IPS-15b (cell line): ENCODE measurements at regions not wholly inside any gene's neighbourhood (a gene's known extent, or its start where the extent isn't known, plus 50 kb on each side); places are given as distances from the start of the nearest gene placed in this dataset.
"Not testable (repeated sequence)": the region's sequence is repeated elsewhere in the genome, so short reads cannot be mapped to it uniquely, and the experiment has no call there.

Experiments used
- H3K27me3 ChIP-seq: one replicate; pipeline ENCODE4 v1.6.1; 2013; ENCODE audit warnings: low read length; ENCODE audit not compliant: control insufficient read depth, insufficient read depth
- H3K36me3 ChIP-seq: one replicate; pipeline ENCODE4 v1.6.1; 2013; ENCODE audit warnings: low read length; ENCODE audit not compliant: control insufficient read depth, insufficient read depth
- H3K4me1 ChIP-seq: one replicate; pipeline ENCODE4 v1.6.1; 2013; ENCODE audit warnings: mild to moderate bottlenecking, low read length; ENCODE audit not compliant: control insufficient read depth, insufficient read depth
- H3K4me3 ChIP-seq: one replicate; pipeline ENCODE4 v1.5.1; 2013; ENCODE audit warnings: low read depth, low read length
- H3K9ac ChIP-seq: one replicate; pipeline ENCODE4 v1.6.1; 2013; ENCODE audit warnings: low read depth, mild to moderate bottlenecking, low read length
- H3K9me3 ChIP-seq: one replicate; pipeline ENCODE4 v1.6.1; 2013; ENCODE audit warnings: mild to moderate bottlenecking, low read length; ENCODE audit not compliant: control insufficient read depth, insufficient read depth

DNA sequence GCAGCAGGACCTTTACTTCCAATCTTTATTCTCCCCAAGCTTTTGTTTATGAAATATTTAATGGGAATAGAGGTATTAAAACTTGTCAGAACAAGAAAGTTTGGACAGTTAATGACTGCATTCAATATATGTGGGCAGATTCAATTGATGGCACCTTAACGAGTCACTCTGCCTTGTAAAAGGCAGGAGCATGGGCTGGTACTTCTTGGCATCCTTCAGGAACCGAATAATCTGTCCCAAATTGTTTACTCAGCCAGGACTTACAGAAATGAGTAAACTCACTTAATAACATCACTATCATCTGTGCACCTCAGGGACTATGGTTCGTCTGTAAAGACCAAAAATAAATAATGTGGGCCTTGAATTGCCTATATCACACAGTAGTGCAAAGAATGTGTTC lies 1280.3 kb upstream of the TMEFF2 start:
- H3K9me3 ChIP-seq, result no peaks in the 10 kb centered on the region
- H3K4me3 ChIP-seq, result no peak overlapping the region
- H3K27me3 ChIP-seq, result no peaks in the 10 kb centered on the region
- no peak overlapping the region for H3K9ac ChIP-seq
- H3K36me3 ChIP-seq, result no peaks in the 10 kb centered on the region
- no peaks in the 10 kb centered on the region for H3K4me1 ChIP-seq

DNA sequence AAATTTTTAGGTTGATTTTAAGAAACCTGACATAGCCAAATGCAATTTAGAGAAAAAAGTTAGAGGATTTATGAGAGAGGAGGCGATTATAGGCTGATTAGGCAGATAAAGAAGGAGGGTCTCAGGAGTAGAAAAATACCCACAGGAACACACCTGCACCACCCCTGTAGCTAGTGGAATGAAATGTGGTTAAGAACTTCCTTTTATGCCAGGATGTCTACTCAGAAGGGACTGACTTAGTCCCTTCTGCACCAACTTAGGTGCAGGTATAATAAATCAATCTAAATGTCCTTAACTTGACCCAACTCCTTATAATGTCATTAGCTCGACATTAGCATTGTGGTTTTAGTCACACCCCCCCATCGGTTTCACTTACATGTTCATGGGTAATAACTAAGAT lies 1274.5 kb upstream of the TMEFF2 start:
- Histone ChIP-seq H3K4me1 (no peaks in the 10 kb centered on the region), H3K27me3 (no peaks in the 10 kb centered on the region), H3K36me3 (no peaks in the 10 kb centered on the region), H3K4me3 (no peak overlapping the region), H3K9ac (no peak overlapping the region), H3K9me3 (no peaks in the 10 kb centered on the region)

DNA sequence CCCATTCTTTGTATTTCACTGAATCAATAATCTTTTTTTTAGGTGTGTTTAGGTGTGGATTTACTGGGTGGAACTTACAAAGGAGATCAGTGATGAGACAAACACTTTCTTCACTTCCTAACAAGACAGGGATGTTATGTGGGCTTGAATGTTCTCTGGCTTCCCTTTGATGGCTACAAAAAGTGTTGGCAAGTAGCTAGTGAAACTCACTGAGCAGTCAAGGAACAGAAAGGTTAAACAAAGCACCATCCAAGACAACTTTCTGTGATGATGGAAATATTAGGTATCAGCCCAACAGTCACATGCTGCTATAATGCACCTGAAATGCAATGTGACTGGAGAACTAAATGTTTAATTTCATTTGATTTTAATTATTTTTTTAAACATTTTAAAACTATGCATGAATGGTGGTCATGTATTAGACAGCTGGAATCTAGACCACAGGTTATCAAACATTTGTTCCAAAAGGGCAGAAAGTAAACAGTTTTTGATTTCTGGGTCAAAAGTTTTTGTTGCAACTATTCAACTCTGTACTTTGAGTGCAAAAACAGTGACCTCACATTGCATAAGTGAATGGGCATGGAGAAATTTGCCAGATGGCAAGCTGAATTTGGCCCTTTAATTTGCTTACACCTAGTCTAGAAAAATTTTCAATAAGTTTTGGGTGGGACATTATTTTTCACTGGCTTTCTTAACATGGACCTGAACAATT lies 1272.7 kb upstream of the TMEFF2 start:
- no peaks in the 10 kb centered on the region for H3K27me3 ChIP-seq
- H3K36me3 ChIP-seq, result no peaks in the 10 kb centered on the region
- no peaks in the 10 kb centered on the region for H3K4me1 ChIP-seq
- H3K9me3 ChIP-seq, result no peaks in the 10 kb centered on the region
- H3K4me3 ChIP-seq, result no peak overlapping the region
- H3K9ac ChIP-seq, result no peak overlapping the region

DNA sequence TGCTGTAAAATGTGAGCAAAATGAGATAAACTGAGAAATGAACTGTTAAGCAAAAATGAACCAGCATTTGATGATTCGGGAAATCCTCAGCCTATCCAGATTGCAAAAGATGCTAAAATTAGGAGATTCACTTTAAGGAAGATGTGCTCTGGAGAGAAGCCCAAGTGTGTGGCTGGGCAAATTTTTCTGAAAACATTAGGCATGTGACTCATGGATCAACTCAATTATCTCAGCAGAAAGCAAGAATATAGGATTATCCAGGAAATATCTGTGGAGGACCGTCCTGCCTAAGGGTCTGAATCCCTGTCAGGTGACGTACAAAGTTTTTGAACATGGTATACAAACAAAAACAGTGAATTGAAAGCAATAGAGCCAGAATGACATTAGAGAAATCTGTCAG lies 1268.3 kb upstream of the TMEFF2 start:
- H3K4me1 ChIP-seq, result no peaks in the 10 kb centered on the region
- H3K9me3 ChIP-seq, result no peaks in the 10 kb centered on the region
- no peak overlapping the region for H3K9ac ChIP-seq
- H3K4me3 ChIP-seq, result no peak overlapping the region
- H3K36me3 ChIP-seq, result no peaks in the 10 kb centered on the region
- no peaks in the 10 kb centered on the region for H3K27me3 ChIP-seq

DNA sequence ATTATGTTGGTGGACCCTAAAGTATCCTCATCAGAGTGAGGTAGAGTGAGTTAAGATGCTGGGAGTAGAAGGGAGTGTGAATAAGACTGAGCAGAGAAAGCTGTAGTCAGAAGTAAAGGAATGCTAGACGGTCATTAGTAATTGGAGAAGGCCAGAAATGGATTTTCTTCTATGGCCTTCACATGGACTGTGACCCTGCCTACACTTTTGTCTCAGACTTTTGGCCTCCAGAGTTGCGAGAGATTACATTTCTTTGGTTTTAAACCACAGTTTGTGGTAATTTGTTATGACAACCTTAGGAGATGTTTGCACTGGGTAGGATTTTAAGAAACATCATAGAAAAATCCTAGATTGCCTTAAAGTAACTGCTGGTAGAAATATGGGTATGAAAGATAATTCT lies 1267.7 kb upstream of the TMEFF2 start:
- Histone ChIP-seq H3K36me3 (no peaks in the 10 kb centered on the region), H3K9ac (no peak overlapping the region), H3K4me3 (no peak overlapping the region), H3K4me1 (no peaks in the 10 kb centered on the region), H3K27me3 (no peaks in the 10 kb centered on the region), H3K9me3 (no peaks in the 10 kb centered on the region)

DNA sequence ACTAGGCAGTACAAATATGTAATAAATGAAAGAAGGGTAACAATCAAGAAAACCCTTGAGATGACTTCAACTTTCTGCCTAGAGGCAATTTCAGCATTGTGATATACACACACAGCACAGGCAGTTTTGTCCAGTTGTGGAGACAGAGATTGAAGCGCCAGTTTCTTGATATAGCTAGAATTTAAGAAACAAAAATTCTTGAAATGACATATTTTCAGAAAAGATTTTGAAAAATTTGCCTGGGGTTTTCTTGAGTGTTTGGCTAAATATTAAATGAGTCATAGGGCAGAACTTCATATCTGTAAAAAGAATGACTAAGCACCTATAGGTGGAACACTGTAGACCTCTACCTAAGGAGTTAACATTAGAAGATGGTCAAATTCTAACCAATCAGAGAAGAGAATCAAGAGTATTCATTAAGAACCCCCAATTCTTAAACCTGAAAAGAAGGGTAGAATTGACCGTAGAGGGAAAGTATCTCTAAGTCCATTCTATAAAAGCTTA lies 1266.8 kb upstream of the TMEFF2 start:
- Histone ChIP-seq H3K4me1 (no peaks in the 10 kb centered on the region), H3K4me3 (no peak overlapping the region), H3K36me3 (no peaks in the 10 kb centered on the region), H3K9ac (no peak overlapping the region), H3K9me3 (no peaks in the 10 kb centered on the region), H3K27me3 (no peaks in the 10 kb centered on the region)

DNA sequence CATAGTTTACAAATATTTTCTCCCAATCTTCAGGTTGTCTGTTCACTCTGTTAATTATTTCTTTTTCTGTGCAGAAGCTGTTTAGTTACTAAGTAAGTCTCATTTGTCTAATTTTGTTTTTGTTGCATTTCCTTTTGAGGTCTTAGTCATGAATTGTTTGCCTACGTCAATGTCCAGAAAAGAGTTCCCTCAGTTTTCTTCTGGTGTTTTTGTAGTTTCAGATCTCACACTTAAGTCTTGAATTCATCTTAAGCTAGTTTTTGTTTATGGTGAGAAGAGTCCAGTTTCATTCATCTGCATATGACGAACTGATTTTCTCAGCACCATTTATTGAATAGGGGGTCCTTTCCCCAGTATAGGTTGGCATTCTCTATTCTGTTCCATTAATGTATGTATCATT lies 1252.2 kb upstream of the TMEFF2 start:
- H3K36me3 ChIP-seq, result no peaks in the 10 kb centered on the region
- no peak overlapping the region for H3K4me3 ChIP-seq
- H3K9me3 ChIP-seq, result no peaks in the 10 kb centered on the region
- no peaks in the 10 kb centered on the region for H3K4me1 ChIP-seq
- H3K9ac ChIP-seq, result no peak overlapping the region
- H3K27me3 ChIP-seq, result no peaks in the 10 kb centered on the region

DNA sequence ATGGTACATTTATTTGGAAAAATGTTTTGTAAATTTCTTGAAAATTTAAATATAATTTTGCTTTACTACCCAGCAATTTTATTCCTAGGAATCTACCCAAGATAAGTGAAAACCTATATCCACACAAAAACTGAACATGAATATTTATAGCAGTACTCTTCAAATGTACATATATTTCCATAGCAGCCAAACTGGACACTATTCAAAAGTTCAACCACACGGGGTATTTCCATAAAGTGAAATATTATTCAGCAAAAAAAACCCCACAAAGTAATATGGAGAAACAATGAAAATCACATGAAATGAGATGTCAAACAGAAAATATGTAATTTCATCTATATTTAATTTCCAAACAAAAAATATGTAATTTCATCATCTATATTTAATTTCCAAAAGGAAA lies 1247.6 kb upstream of the TMEFF2 start:
- Histone ChIP-seq H3K4me3 (no peak overlapping the region), H3K27me3 (no peaks in the 10 kb centered on the region), H3K9ac (no peak overlapping the region)

DNA sequence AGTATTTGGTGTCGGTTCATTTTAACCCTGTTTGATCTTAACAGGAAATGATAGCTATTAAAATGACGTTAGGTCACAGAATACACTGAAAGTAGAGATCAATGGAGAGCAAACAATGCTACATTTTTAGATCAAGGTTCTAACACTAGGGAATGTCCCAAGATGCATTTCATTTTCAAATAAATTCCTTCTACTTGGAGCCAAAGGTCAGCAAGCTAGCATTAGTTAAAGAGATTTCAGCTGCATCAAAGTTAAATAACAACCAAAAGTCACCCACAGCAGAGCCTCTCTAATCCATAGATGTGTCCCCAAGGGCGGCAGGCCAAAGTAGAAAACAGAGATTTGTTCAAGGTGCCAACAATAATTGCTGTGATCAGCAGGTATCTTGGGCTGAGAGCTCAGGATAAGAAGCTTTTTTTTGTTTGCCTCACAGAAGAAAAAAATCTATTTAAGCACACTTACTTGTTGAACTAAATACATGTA lies 1233.6 kb upstream of the TMEFF2 start:
- no peak overlapping the region for H3K4me3 ChIP-seq
- no peak overlapping the region for H3K9ac ChIP-seq
- no peaks in the 10 kb centered on the region for H3K4me1 ChIP-seq
- no peaks in the 10 kb centered on the region for H3K36me3 ChIP-seq
- no peaks in the 10 kb centered on the region for H3K27me3 ChIP-seq
- H3K9me3 ChIP-seq, result no peaks in the 10 kb centered on the region

More for the DNA sequence above, 1247.6 kb upstream of the TMEFF2 start:
- Histone ChIP-seq H3K4me1 (no peaks in the 10 kb centered on the region), H3K9me3 (no peaks in the 10 kb centered on the region), H3K36me3 (no peaks in the 10 kb centered on the region)

DNA sequence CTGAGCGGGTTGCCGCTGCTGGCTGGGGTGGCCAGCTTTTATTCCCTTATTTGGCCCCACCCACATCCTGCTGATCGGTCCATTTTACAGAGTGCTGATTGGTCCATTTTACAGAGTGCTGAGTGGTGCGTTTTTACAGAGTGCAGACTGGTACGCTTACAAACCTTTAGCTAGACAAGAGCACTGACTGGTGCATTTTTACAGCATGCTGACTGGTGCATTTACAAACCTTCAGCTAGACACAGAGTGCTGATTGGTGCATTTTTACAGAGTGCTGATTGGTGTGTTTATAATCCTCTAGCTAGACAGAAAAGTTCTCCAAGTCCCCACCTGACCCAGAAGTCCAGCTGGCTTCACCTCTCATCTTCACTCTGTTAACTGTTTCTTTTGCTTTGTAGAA lies 1217.6 kb upstream of the TMEFF2 start:
- H3K4me3 ChIP-seq, H3K9ac ChIP-seq, H3K9me3 ChIP-seq, H3K4me1 ChIP-seq, H3K36me3 ChIP-seq, H3K27me3 ChIP-seq: not testable (repeated sequence)

DNA sequence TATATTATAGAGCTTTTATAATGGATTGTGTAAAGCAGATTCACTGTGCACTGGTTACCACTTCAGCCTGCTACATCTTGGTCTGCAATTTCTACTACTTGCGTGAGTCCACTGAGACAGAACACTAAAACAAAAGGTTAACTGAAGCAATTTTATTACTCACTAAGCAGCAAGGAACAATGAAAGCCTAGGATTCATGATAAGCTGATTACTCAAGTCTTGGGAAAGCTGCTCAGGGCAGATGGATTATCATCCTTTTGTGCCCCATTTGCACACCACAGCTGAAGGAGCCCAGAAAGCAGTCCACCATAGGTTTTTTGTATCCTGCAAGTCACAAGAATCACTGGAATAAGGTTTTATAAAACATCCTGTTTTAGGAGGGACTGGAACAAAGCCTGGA lies 1215.2 kb upstream of the TMEFF2 start:
- Histone ChIP-seq H3K27me3 (no peaks in the 10 kb centered on the region), H3K9ac (no peak overlapping the region), H3K4me3 (no peak overlapping the region), H3K9me3 (no peaks in the 10 kb centered on the region), H3K36me3 (no peaks in the 10 kb centered on the region), H3K4me1 (no peaks in the 10 kb centered on the region)

DNA sequence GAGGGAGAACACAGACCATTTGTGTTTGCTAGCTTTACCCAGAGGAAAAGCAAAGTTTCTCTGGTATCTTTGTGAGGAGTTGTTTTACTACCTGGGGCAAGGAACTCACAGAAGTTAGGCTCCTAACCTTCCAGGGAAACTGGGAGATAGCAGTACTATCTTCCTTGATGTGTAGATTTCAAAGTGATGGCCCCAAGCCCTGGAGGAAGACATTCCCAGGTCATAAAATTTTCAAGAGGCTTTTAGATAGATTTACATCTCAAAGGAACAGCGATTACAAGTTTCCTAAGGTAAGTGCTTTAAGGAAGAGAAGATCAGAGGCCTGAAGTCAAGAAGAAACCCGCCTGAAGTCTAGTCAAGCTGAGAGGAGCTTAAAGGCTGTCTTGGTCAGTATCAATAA lies 1187.8 kb upstream of the TMEFF2 start:
- Histone ChIP-seq H3K9ac (no peak overlapping the region), H3K27me3 (peaks cover 27% of the 10 kb centered on the region), H3K36me3 (no peaks in the 10 kb centered on the region), H3K9me3 (no peaks in the 10 kb centered on the region), H3K4me1 (no peaks in the 10 kb centered on the region), H3K4me3 (no peak overlapping the region)
